Left forelimb (tissue), 1 donor: ENCODE measurements at regions not wholly inside any gene's neighbourhood (a gene's known extent, or its start where the extent isn't known, plus 50 kb on each side); places are given as distances from the start of the nearest gene placed in this dataset.
"Not testable (repeated sequence)": the region's sequence is repeated elsewhere in the genome, so short reads cannot be mapped to it uniquely, and the experiment has no call there.

Experiments
- DNase-seq: peaks from one replicate; pipeline ENCODE4 v3.0.0-alpha.2; 2018; ENCODE audit warnings: low spot score

- DNase-seq = not testable (repeated sequence)
Observed at GRCh38 chr2:87486413-87486812, 261.5 kb upstream of the PLGLB2 start.

- DNase-seq = not testable (repeated sequence)
Observed at GRCh38 chr2:87488021-87488420, 259.9 kb upstream of the PLGLB2 start.

- DNase-seq = not testable (repeated sequence)
Observed at GRCh38 chr2:87488991-87489390, 258.9 kb upstream of the PLGLB2 start.

- DNase-seq = not testable (repeated sequence)
Observed at GRCh38 chr2:87494846-87495245, 253.0 kb upstream of the PLGLB2 start.

GRCh38 chr2:87495455-87495854 is 252.4 kb upstream of the PLGLB2 start:
- DNase-seq = not testable (repeated sequence)

- not testable (repeated sequence) for DNase-seq
Observed at GRCh38 chr2:87496036-87497006, 251.6 kb upstream of the PLGLB2 start.

GRCh38 chr2:87497135-87497534 is 250.8 kb upstream of the PLGLB2 start:
- not testable (repeated sequence) for DNase-seq

GRCh38 chr2:87497700-87498099 is 250.2 kb upstream of the PLGLB2 start:
- not testable (repeated sequence) for DNase-seq

- not testable (repeated sequence) for DNase-seq
Observed at GRCh38 chr2:87498169-87498853, 249.6 kb upstream of the PLGLB2 start.

- not testable (repeated sequence) for DNase-seq
Observed at GRCh38 chr2:87498854-87499238, 249.0 kb upstream of the PLGLB2 start.

- DNase-seq = not testable (repeated sequence)
Observed at GRCh38 chr2:87499860-87500259, 248.0 kb upstream of the PLGLB2 start.

GRCh38 chr2:87500421-87500820 is 247.5 kb upstream of the PLGLB2 start:
- DNase-seq = not testable (repeated sequence)

GRCh38 chr2:87500951-87501350 is 246.9 kb upstream of the PLGLB2 start:
- not testable (repeated sequence) for DNase-seq

GRCh38 chr2:87502948-87503347 is 244.9 kb upstream of the PLGLB2 start:
- not testable (repeated sequence) for DNase-seq

GRCh38 chr2:87505239-87505638 is 242.6 kb upstream of the PLGLB2 start:
- DNase-seq = not testable (repeated sequence)

- DNase-seq = not testable (repeated sequence)
Observed at GRCh38 chr2:87505909-87506308, 242.0 kb upstream of the PLGLB2 start.

- not testable (repeated sequence) for DNase-seq
Observed at GRCh38 chr2:87507378-87508348, 240.2 kb upstream of the PLGLB2 start.

GRCh38 chr2:87511195-87511778 is 236.6 kb upstream of the PLGLB2 start:
- DNase-seq = not testable (repeated sequence)

GRCh38 chr2:87512864-87513530 is 234.9 kb upstream of the PLGLB2 start:
- DNase-seq = not testable (repeated sequence)

- DNase-seq = not testable (repeated sequence)
Observed at GRCh38 chr2:87514034-87514433, 233.9 kb upstream of the PLGLB2 start.

- not testable (repeated sequence) for DNase-seq
Observed at GRCh38 chr2:87514515-87514914, 233.4 kb upstream of the PLGLB2 start.
